Loucy (cell line): ENCODE measurements at regions not wholly inside any gene's neighbourhood (a gene's known extent, or its start where the extent isn't known, plus 50 kb on each side); places are given as distances from the start of the nearest gene placed in this dataset.

Source experiments
- EZH2phosphoT487 ChIP-seq: fragments of 200-600 bp; IDR thresholded peaks from 2 replicates; pipeline ENCODE4 v1.6.1; 2018; ENCODE audit warnings: antibody characterized with exemption, mild to moderate bottlenecking, moderate library complexity, borderline replicate concordance
- TF ChIP-seq, protein P1 (sequence below): fragments of 200-600 bp; sonication (generic); conservative IDR thresholded peaks from 2 replicates; pipeline ENCODE4 v1.5.1; 2014; ENCODE audit warnings: mild to moderate bottlenecking, antibody characterized with exemption, low read length

DNA sequence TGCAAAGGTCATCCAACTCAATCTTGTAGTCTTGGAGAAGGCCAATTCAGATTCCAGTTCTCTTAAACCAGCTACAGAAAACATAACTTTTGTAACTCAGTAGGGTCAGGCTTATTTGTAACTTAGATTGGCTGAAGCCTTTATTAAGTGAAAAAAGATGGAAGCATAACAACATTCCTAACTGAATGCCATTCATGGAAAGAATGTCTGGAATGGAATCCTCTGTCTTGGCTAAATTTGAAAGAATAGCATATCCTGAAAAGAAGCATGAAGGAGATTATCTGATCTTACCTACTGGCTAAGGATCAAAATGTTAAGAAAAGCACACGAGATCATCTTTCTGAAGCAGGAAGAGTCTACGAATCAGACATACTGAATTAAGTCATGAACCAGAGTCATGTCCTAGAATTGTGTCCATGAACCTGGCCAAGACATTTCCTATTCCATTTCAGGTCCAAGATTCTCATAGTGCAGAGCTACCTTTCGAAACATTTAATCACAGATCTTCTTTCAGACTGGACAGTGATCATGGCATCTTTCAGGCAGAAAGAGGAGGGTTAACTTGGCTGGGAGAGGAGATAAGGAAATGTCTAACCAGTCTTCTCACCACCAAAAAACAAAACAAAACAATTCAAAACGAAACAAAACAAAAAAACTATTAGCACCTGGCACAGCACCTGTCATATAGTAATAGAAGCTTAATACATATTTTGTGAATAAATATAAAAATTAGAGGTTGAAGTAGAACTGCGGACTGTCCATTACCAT is 75.6 kb downstream of the XCL2 start:
- TF ChIP-seq, protein P1, sequence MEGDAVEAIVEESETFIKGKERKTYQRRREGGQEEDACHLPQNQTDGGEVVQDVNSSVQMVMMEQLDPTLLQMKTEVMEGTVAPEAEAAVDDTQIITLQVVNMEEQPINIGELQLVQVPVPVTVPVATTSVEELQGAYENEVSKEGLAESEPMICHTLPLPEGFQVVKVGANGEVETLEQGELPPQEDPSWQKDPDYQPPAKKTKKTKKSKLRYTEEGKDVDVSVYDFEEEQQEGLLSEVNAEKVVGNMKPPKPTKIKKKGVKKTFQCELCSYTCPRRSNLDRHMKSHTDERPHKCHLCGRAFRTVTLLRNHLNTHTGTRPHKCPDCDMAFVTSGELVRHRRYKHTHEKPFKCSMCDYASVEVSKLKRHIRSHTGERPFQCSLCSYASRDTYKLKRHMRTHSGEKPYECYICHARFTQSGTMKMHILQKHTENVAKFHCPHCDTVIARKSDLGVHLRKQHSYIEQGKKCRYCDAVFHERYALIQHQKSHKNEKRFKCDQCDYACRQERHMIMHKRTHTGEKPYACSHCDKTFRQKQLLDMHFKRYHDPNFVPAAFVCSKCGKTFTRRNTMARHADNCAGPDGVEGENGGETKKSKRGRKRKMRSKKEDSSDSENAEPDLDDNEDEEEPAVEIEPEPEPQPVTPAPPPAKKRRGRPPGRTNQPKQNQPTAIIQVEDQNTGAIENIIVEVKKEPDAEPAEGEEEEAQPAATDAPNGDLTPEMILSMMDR = no peak
- no peak for TF ChIP-seq EZH2phosphoT487
